ENCODE measurements at regions not wholly inside any gene's neighbourhood (a gene's known extent, or its start where the extent isn't known, plus 50 kb on each side); places are given as distances from the start of the nearest gene placed in this dataset.

DNA sequence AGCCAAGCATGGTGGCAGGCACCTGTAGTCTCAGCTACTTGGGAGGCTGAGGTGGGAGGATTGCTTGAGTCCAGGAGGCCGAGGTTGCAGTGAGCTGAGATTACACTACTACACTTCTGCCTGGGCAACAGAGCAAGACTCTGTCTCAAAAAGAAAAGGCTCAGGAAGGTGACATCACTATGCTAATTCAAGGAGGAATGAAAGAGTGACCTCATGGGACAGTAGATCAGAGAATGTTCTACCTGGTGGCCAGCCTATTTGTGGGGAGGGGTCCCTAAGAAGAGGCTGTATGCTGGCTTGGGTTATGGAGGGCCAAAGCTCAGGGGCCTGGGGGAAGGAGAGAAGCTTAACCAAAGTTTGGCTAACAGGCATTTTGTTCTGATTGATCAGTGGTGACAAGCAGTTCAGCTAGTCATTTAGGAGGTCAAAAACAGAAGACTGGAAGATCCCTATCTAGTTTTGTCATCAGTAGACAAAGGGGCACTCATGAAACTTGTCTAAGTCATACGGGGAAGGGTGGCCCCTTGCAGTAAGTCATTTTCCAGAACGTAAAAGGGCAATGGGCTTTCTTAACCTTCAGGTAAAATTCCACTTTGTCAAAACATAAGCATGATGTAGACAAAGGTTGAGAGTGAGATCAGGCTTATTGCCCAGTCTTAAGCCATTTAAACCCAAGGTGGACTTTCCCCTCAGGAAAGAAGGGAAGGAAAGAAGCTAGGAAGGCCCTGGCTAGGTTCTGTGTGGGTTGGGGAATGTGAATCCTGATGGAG lies 60.8 kb upstream of the EEA1 start:
- Histone ChIP-seq H2AFZ (ENCODE audit: low read depth, low read length) (no peak overlapping the region), H3K4me2 (ENCODE audit: low read length) (no peak overlapping the region), H3K79me2 (ENCODE audit: insufficient read depth, low read length) (no peaks in the 10 kb centered on the region), H3K9me3 (ENCODE audit: insufficient read depth, low read depth, low read length) (no peaks in the 10 kb centered on the region), H3K9ac (ENCODE audit: low read length) (no peak overlapping the region), H4K20me1 (ENCODE audit: insufficient read depth, low read length) (no peaks in the 10 kb centered on the region), H3K27me3 (ENCODE audit: insufficient read depth, low read length) (no peaks in the 10 kb centered on the region), H3K4me1 (ENCODE audit: insufficient read depth, low read length) (no peaks in the 10 kb centered on the region), H3K4me3 (ENCODE audit: insufficient read depth, low read depth, low read length) (no peak overlapping the region), H3K36me3 (ENCODE audit: insufficient read depth, low read length) (no peaks in the 10 kb centered on the region), H3K27ac (ENCODE audit: low read depth, low read length) (no peak overlapping the region)
- H3K4me3 Mint-ChIP-seq (ENCODE audit: unreplicated experiment): no peak overlapping the region
- H3K4me1 Mint-ChIP-seq (ENCODE audit: low read depth, unreplicated experiment): peaks cover 13% of the 10 kb centered on the region
- no peak for FAIRE-seq
- no peak overlapping the region for H3K27ac Mint-ChIP-seq (ENCODE audit: unreplicated experiment)
- H3K27me3 Mint-ChIP-seq (ENCODE audit: low read depth, unreplicated experiment): no peaks in the 10 kb centered on the region
- peaks cover 4% of the 10 kb centered on the region for H3K9me3 Mint-ChIP-seq (ENCODE audit: unreplicated experiment)
- DNase-seq (ENCODE audit: low read depth): no peak
- TF ChIP-seq, protein P1, sequence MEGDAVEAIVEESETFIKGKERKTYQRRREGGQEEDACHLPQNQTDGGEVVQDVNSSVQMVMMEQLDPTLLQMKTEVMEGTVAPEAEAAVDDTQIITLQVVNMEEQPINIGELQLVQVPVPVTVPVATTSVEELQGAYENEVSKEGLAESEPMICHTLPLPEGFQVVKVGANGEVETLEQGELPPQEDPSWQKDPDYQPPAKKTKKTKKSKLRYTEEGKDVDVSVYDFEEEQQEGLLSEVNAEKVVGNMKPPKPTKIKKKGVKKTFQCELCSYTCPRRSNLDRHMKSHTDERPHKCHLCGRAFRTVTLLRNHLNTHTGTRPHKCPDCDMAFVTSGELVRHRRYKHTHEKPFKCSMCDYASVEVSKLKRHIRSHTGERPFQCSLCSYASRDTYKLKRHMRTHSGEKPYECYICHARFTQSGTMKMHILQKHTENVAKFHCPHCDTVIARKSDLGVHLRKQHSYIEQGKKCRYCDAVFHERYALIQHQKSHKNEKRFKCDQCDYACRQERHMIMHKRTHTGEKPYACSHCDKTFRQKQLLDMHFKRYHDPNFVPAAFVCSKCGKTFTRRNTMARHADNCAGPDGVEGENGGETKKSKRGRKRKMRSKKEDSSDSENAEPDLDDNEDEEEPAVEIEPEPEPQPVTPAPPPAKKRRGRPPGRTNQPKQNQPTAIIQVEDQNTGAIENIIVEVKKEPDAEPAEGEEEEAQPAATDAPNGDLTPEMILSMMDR (IDR thresholded peaks at IDR 0.05; ENCODE audit: insufficient read depth, low read depth, low read length): no peak
- TF ChIP-seq EZH2 (IDR thresholded peaks at IDR 0.05; ENCODE audit: insufficient read depth, low read length): no peak
- no peaks in the 10 kb centered on the region for H3K36me3 Mint-ChIP-seq (ENCODE audit: low read depth, unreplicated experiment)

DNA sequence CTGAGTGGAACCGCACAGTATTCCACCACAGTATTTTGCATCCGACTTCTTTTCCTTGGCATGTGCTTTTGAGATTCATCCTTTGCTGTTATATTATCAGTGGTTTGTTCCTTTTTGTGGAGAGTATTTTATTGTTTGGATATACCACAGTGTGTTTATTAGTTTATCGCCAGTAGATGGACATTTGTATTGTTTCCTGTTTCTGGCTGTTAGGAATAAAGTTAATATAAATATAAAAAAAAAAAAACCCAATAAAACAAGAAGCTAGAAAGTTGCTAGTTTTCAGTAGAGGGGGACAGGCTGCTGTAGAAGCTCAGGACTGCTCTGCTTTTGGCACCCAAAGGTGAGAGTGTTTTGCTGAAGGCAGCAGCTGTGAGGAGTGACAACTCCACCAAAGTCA lies 62.0 kb upstream of the EEA1 start:
- Mint-ChIP-seq H3K27me3 (ENCODE audit: low read depth, unreplicated experiment) (no peaks in the 10 kb centered on the region), H3K27ac (ENCODE audit: unreplicated experiment) (no peak overlapping the region), H3K36me3 (ENCODE audit: low read depth, unreplicated experiment) (no peaks in the 10 kb centered on the region), H3K4me3 (ENCODE audit: unreplicated experiment) (no peak overlapping the region), H3K9me3 (ENCODE audit: unreplicated experiment) (peaks cover 4% of the 10 kb centered on the region), H3K4me1 (ENCODE audit: low read depth, unreplicated experiment) (peaks cover 13% of the 10 kb centered on the region)
- H4K20me1 ChIP-seq (ENCODE audit: insufficient read depth, low read length): no peaks in the 10 kb centered on the region
- no peak overlapping the region for H3K4me3 ChIP-seq (ENCODE audit: insufficient read depth, low read depth, low read length)
- H3K36me3 ChIP-seq (ENCODE audit: insufficient read depth, low read length): no peaks in the 10 kb centered on the region
- TF ChIP-seq, protein P1 (IDR thresholded peaks at IDR 0.05; ENCODE audit: insufficient read depth, low read depth, low read length): no peak
- no peak for TF ChIP-seq EZH2 (IDR thresholded peaks at IDR 0.05; ENCODE audit: insufficient read depth, low read length)
- DNase-seq (ENCODE audit: low read depth) (no peak), FAIRE-seq (no peak)
- H2AFZ ChIP-seq (ENCODE audit: low read depth, low read length): no peak overlapping the region
- no peaks in the 10 kb centered on the region for H3K9me3 ChIP-seq (ENCODE audit: insufficient read depth, low read depth, low read length)
- H3K9ac ChIP-seq (ENCODE audit: low read length): no peak overlapping the region
- no peaks in the 10 kb centered on the region for H3K4me1 ChIP-seq (ENCODE audit: insufficient read depth, low read length)
- H3K27me3 ChIP-seq (ENCODE audit: insufficient read depth, low read length): no peaks in the 10 kb centered on the region
- no peak overlapping the region for H3K27ac ChIP-seq (ENCODE audit: low read depth, low read length)
- no peaks in the 10 kb centered on the region for H3K79me2 ChIP-seq (ENCODE audit: insufficient read depth, low read length)
- H3K4me2 ChIP-seq (ENCODE audit: low read length): no peak overlapping the region

DNA sequence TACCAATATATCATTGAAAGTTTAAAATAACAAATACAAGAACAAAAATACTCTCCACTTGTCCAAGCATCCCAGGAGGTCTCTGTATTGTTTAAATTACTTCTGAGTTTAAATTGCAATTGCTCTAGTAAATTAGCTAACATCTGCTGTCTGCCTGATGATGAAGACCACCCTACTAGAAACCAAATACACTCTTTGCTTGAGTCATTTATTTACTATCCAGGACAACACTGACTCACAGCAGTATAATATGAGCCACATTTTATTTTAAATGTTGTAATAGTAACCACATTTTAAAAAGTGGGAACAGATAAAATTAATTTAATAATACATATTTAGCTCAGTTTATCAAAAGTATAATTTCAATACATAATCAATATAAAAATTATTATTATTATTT lies 62.9 kb upstream of the EEA1 start:
- DNase-seq (ENCODE audit: low read depth): no peak
- no peaks in the 10 kb centered on the region for H3K27me3 Mint-ChIP-seq (ENCODE audit: low read depth, unreplicated experiment)

More for the DNA sequence above, 62.9 kb upstream of the EEA1 start:
- H3K4me3 Mint-ChIP-seq (ENCODE audit: unreplicated experiment): no peak overlapping the region
- H3K4me1 ChIP-seq (ENCODE audit: insufficient read depth, low read length): no peaks in the 10 kb centered on the region
- no peak overlapping the region for H3K4me2 ChIP-seq (ENCODE audit: low read length)
- H3K27ac ChIP-seq (ENCODE audit: low read depth, low read length): no peak overlapping the region
- H3K36me3 Mint-ChIP-seq (ENCODE audit: low read depth, unreplicated experiment): no peaks in the 10 kb centered on the region
- no peak overlapping the region for H3K4me3 ChIP-seq (ENCODE audit: insufficient read depth, low read depth, low read length)
- no peaks in the 10 kb centered on the region for H3K79me2 ChIP-seq (ENCODE audit: insufficient read depth, low read length)
- H3K9ac ChIP-seq (ENCODE audit: low read length): no peak overlapping the region
- H3K27ac Mint-ChIP-seq (ENCODE audit: unreplicated experiment): no peak overlapping the region
- H3K9me3 ChIP-seq (ENCODE audit: insufficient read depth, low read depth, low read length): no peaks in the 10 kb centered on the region
- no peak for FAIRE-seq
- H3K9me3 Mint-ChIP-seq (ENCODE audit: unreplicated experiment): peaks cover 4% of the 10 kb centered on the region
- no peaks in the 10 kb centered on the region for H3K27me3 ChIP-seq (ENCODE audit: insufficient read depth, low read length)
- no peaks in the 10 kb centered on the region for H4K20me1 ChIP-seq (ENCODE audit: insufficient read depth, low read length)
- H2AFZ ChIP-seq (ENCODE audit: low read depth, low read length): no peak overlapping the region
- H3K36me3 ChIP-seq (ENCODE audit: insufficient read depth, low read length): no peaks in the 10 kb centered on the region
- TF ChIP-seq, protein P1 (IDR thresholded peaks at IDR 0.05; ENCODE audit: insufficient read depth, low read depth, low read length): no peak
- no peak for TF ChIP-seq EZH2 (IDR thresholded peaks at IDR 0.05; ENCODE audit: insufficient read depth, low read length)
- peaks cover 13% of the 10 kb centered on the region for H3K4me1 Mint-ChIP-seq (ENCODE audit: low read depth, unreplicated experiment)

Measured in astrocyte (in vitro differentiated cells and primary cell).